Mucosa of descending colon (tissue), 3 donors: ENCODE measurements at regions not wholly inside any gene's neighbourhood (a gene's known extent, or its start where the extent isn't known, plus 50 kb on each side); places are given as distances from the start of the nearest gene placed in this dataset.

Experiments used
- ATAC-seq: fragments of 200-7000 bp; cut with Tn5 transposase; one replicate; pipeline ENCODE4 v1.9.1; 2020; ENCODE audit warnings: mild to moderate bottlenecking, moderate library complexity
- DNase-seq, 3 donors: peaks; one replicate each; pipeline ENCODE4 v3.0.0-alpha.2; 2020
- H3K36me3 ChIP-seq: fragments of 200-600 bp; one replicate; pipeline ENCODE4 v1.8.0; 2021; ENCODE audit warnings: low read depth, mild to moderate bottlenecking
- H3K4me1 ChIP-seq: fragments of 200-600 bp; one replicate; pipeline ENCODE4 v1.8.0; 2021; ENCODE audit warnings: low read depth, mild to moderate bottlenecking
- H3K4me3 ChIP-seq: fragments of 200-600 bp; one replicate; pipeline ENCODE4 v1.8.0; 2021; ENCODE audit warnings: mild to moderate bottlenecking
- H3K9me3 ChIP-seq: fragments of 200-600 bp; one replicate; pipeline ENCODE4 v1.8.0; 2021; ENCODE audit warnings: mild to moderate bottlenecking
- CTCF ChIP-seq: fragments of 200-600 bp; IDR thresholded peaks from one replicate; pipeline ENCODE4 v1.8.0; 2022; ENCODE audit warnings: antibody characterized with exemption, mild to moderate bottlenecking
- intact Hi-C, 2 donors: fragments of 100-400 bp; cut with DNase I in 1 of 2; cut with micrococcal nuclease in 1 of 2; formaldehyde crosslinking; loops; one replicate each; pipeline versions ENCODE4 v1.11.0 to v1.11.1; 2022; cut with DNase I, micrococcal nuclease
- donor health status: DM: no; HTN: no; CAD: no; lungs with moderate emphysema.
- donor health status: DM: no; HTN: no; CAD: no.
- donor health status: DM: no; HTN: yes; CAD: no.

- intact Hi-C loops, result no loop called here
- H3K4me1 ChIP-seq, result peaks cover 5% of the 10 kb centered on the region
- ATAC-seq, result no peak
- no peak for DNase-seq
- no peak for TF ChIP-seq CTCF
- no peak overlapping the region for H3K4me3 ChIP-seq
- H3K9me3 ChIP-seq, result no peaks in the 10 kb centered on the region
- no peaks in the 10 kb centered on the region for H3K36me3 ChIP-seq
Observed at GRCh38 chr2:100764430-100764829, 55.5 kb upstream of the NPAS2 start.

- H3K9me3 ChIP-seq, result no peaks in the 10 kb centered on the region
- H3K4me1 ChIP-seq, result peaks cover 5% of the 10 kb centered on the region
- DNase-seq, result no peak
- intact Hi-C loops, result no loop called here
- no peak for ATAC-seq
- no peaks in the 10 kb centered on the region for H3K36me3 ChIP-seq
- H3K4me3 ChIP-seq, result no peak overlapping the region
- no peak for TF ChIP-seq CTCF
Observed at GRCh38 chr2:100765481-100765880, 54.5 kb upstream of the NPAS2 start.

GRCh38 chr2:100766256-100766655 lies 53.7 kb upstream of the NPAS2 start:
- no peak for TF ChIP-seq CTCF
- DNase-seq (no peak), ATAC-seq (no peak)
- Histone ChIP-seq H3K4me1 (peaks cover 5% of the 10 kb centered on the region), H3K4me3 (no peak overlapping the region), H3K36me3 (no peaks in the 10 kb centered on the region), H3K9me3 (no peaks in the 10 kb centered on the region)
- intact Hi-C loops, result no loop called here

GRCh38 chr2:100766806-100767205 lies 53.1 kb upstream of the NPAS2 start:
- TF ChIP-seq CTCF, result no peak
- Histone ChIP-seq H3K4me1 (peaks cover 5% of the 10 kb centered on the region), H3K9me3 (no peaks in the 10 kb centered on the region), H3K36me3 (no peaks in the 10 kb centered on the region), H3K4me3 (no peak overlapping the region)
- no peak for DNase-seq
- intact Hi-C loops, result no loop called here
- ATAC-seq, result no peak

GRCh38 chr2:100767224-100767653 lies 52.7 kb upstream of the NPAS2 start:
- no peak for DNase-seq
- peak; percentile 91 for ATAC-seq
- Histone ChIP-seq H3K36me3 (no peaks in the 10 kb centered on the region), H3K9me3 (no peaks in the 10 kb centered on the region), H3K4me3 (no peak overlapping the region), H3K4me1 (peaks cover 5% of the 10 kb centered on the region)
- intact Hi-C loops, result no loop called here
- no peak for TF ChIP-seq CTCF
